ENCODE measurements at regions not wholly inside any gene's neighbourhood (a gene's known extent, or its start where the extent isn't known, plus 50 kb on each side); places are given as distances from the start of the nearest gene placed in this dataset.

GRCh38 chr17:13182854-13183253 lies 165.0 kb upstream of the ELAC2 start:
- POLR2A ChIA-PET: no interaction called here
- Histone ChIP-seq H3K27me3 (ENCODE audit: control insufficient read depth, insufficient read depth, low read length) (no peaks in the 10 kb centered on the region; the same call in 1 of the 2 replicates), H3K36me3 (ENCODE audit: control insufficient read depth, insufficient read depth, low read length) (no peaks in the 10 kb centered on the region), H3K4me3 (ENCODE audit: low read depth, low read length) (no peak overlapping the region)
- TF ChIP-seq CTCF (IDR thresholded peaks at IDR 0.05; ENCODE audit: insufficient read depth, low read depth, low read length): no peak
- DNase-seq (ENCODE audit: low read depth): no peak
- CTCF ChIA-PET: no interaction called here

GRCh38 chr17:13182450-13182849 lies 164.6 kb upstream of the ELAC2 start:
- DNase-seq (ENCODE audit: low read depth): no peak
- ChIA-PET CTCF (no interaction called here), POLR2A (no interaction called here)
- TF ChIP-seq CTCF (IDR thresholded peaks at IDR 0.05; ENCODE audit: insufficient read depth, low read depth, low read length): no peak
- Histone ChIP-seq H3K4me3 (ENCODE audit: low read depth, low read length) (no peak overlapping the region), H3K36me3 (ENCODE audit: control insufficient read depth, insufficient read depth, low read length) (no peaks in the 10 kb centered on the region), H3K27me3 (ENCODE audit: control insufficient read depth, insufficient read depth, low read length) (no peaks in the 10 kb centered on the region; the same call in 1 of the 2 replicates)

- POLR2A ChIA-PET: no interaction called here
- no peak overlapping the region for H3K4me3 ChIP-seq (ENCODE audit: low read depth, low read length)
- H3K27me3 ChIP-seq (ENCODE audit: control insufficient read depth, insufficient read depth, low read length): no peaks in the 10 kb centered on the region; the same call in 1 of the 2 replicates
- H3K36me3 ChIP-seq (ENCODE audit: control insufficient read depth, insufficient read depth, low read length): no peaks in the 10 kb centered on the region
- no peak for TF ChIP-seq CTCF (IDR thresholded peaks at IDR 0.05; ENCODE audit: insufficient read depth, low read depth, low read length)
- DNase-seq (ENCODE audit: low read depth): no peak
- CTCF ChIA-PET: no interaction called here
These were observed 163.9 kb upstream of the ELAC2 start for GRCh38 chr17:13181683-13182082.

GRCh38 chr17:13176436-13176835 lies 158.6 kb upstream of the ELAC2 start:
- Histone ChIP-seq H3K4me3 (ENCODE audit: low read depth, low read length) (no peak overlapping the region), H3K36me3 (ENCODE audit: control insufficient read depth, insufficient read depth, low read length) (no peaks in the 10 kb centered on the region), H3K27me3 (ENCODE audit: control insufficient read depth, insufficient read depth, low read length) (no peaks in the 10 kb centered on the region)
- no peak for DNase-seq (ENCODE audit: low read depth)
- no peak for TF ChIP-seq CTCF (IDR thresholded peaks at IDR 0.05; ENCODE audit: insufficient read depth, low read depth, low read length)
- POLR2A ChIA-PET: no interaction called here
- CTCF ChIA-PET: no interaction called here

GRCh38 chr17:13171790-13172189 lies 154.0 kb upstream of the ELAC2 start:
- ChIA-PET POLR2A (no interaction called here), CTCF (no interaction called here)
- TF ChIP-seq CTCF (IDR thresholded peaks at IDR 0.05; ENCODE audit: insufficient read depth, low read depth, low read length): no peak

More at GRCh38 chr17:13171790-13172189, 154.0 kb upstream of the ELAC2 start:
- DNase-seq (ENCODE audit: low read depth): no peak
- Histone ChIP-seq H3K4me3 (ENCODE audit: low read depth, low read length) (no peak overlapping the region), H3K27me3 (ENCODE audit: control insufficient read depth, insufficient read depth, low read length) (no peaks in the 10 kb centered on the region), H3K36me3 (ENCODE audit: control insufficient read depth, insufficient read depth, low read length) (no peaks in the 10 kb centered on the region)
